Esophagus squamous epithelium (tissue), 5 donors: ENCODE measurements at regions not wholly inside any gene's neighbourhood (a gene's known extent, or its start where the extent isn't known, plus 50 kb on each side); places are given as distances from the start of the nearest gene placed in this dataset.

ENCODE experiments used
- DNase-seq: peaks from one replicate; lab custom pipeline; 2025; lab: John Stamatoyannopoulos, UW
- H3K27ac ChIP-seq, 4 donors: fragments of 200-600 bp; sonication (generic); one replicate each; pipeline ENCODE4 v1.5.1; 2016 to 2019; ENCODE audit warnings: mild to moderate bottlenecking in 1 of 4
- H3K27me3 ChIP-seq, 4 donors: fragments of 200-600 bp; sonication (generic); 1 replicate in 3 of 4; 2 replicates in 1 of 4; pipeline versions ENCODE4 v1.5.1 to v1.6.0; 2017 to 2021; ENCODE audit warnings: antibody characterized with exemption in 1 of 4
- H3K36me3 ChIP-seq, 3 donors: fragments of 200-600 bp; sonication (generic); one replicate each; pipeline ENCODE4 v1.5.1; 2016 to 2019
- H3K4me1 ChIP-seq, 3 donors: fragments of 200-600 bp; sonication (generic); one replicate each; pipeline ENCODE4 v1.5.1; 2017 to 2019
- H3K4me3 ChIP-seq, 4 donors: fragments of 200-600 bp; sonication (generic); 1 replicate in 3 of 4; 2 replicates in 1 of 4; pipeline ENCODE4 v1.5.1; 2016 to 2019; ENCODE audit warnings: mild to moderate bottlenecking in 2 of 4, moderate library complexity in 1 of 4
- H3K9me3 ChIP-seq, 3 donors: fragments of 200-600 bp; sonication (generic); one replicate each; pipeline ENCODE4 v1.5.1; 2016 to 2019
- CTCF ChIP-seq, 6 experiments: fragments of 450-650 bp in 4 of 6; fragments of 200-600 bp in 2 of 6; sonication (generic) in 2 of 6; IDR thresholded peaks; one replicate each; pipeline ENCODE4 v1.5.1; 2016 to 2019; ENCODE audit warnings: antibody characterized with exemption in 6 of 6, mild to moderate bottlenecking in 4 of 6, moderate library complexity in 4 of 6
- POLR2A ChIP-seq, 4 donors: fragments of 450-650 bp; IDR thresholded peaks; one replicate each; pipeline ENCODE4 v1.6.1; 2017; ENCODE audit warnings: antibody characterized with exemption in 4 of 4, mild to moderate bottlenecking in 4 of 4, moderate library complexity in 3 of 4
- WGBS, 2 donors: methylation state at CpG; one replicate each; pipeline ENCODE4 v1.1.5; 2018; 5-methylcytosine and 5-hydroxymethylcytosine counted together
- intact Hi-C: fragments of 100-400 bp; cut with DNase I; formaldehyde crosslinking; loops from one replicate; pipeline ENCODE4 v1.15.0; 2022
- donor health status: DM: yes; HTN: yes; CAD: no.

- no peak for DNase-seq
- peak overlapping the region in 1 of 4 donors; percentile 23 for H3K27ac ChIP-seq
- TF ChIP-seq POLR2A (IDR thresholded peaks at IDR 0.05) (no peak), CTCF (IDR thresholded peaks at IDR 0.05) (no peak)
- intact Hi-C loops: no loop called here
- H3K4me1 ChIP-seq: peaks cover 0 to 9% (median 5%) of the 10 kb centered on the region in 3 donors
- H3K4me3 ChIP-seq: no peak overlapping the region
- no peaks in the 10 kb centered on the region for H3K27me3 ChIP-seq
- no peaks in the 10 kb centered on the region for H3K36me3 ChIP-seq
- H3K9me3 ChIP-seq: no peaks in the 10 kb centered on the region
- WGBS, 2 donors: 48 to 65% methylated on average over 3 to 4 of the region's 4 CpGs
These were observed 102.0 kb upstream of the STEAP1B start for GRCh38 chr7:22601812-22602565.

GRCh38 chr7:22601408-22601807 lies 101.4 kb upstream of the STEAP1B start:
- H3K27ac ChIP-seq: no peak overlapping the region
- intact Hi-C loops: no loop called here
- TF ChIP-seq CTCF (IDR thresholded peaks at IDR 0.05) (no peak), POLR2A (IDR thresholded peaks at IDR 0.05) (no peak)
- H3K9me3 ChIP-seq: no peaks in the 10 kb centered on the region
- H3K4me3 ChIP-seq: no peak overlapping the region
- no peak for DNase-seq
- H3K36me3 ChIP-seq: no peaks in the 10 kb centered on the region
- peaks cover 0 to 9% (median 5%) of the 10 kb centered on the region in 3 donors for H3K4me1 ChIP-seq
- H3K27me3 ChIP-seq: no peaks in the 10 kb centered on the region

DNA sequence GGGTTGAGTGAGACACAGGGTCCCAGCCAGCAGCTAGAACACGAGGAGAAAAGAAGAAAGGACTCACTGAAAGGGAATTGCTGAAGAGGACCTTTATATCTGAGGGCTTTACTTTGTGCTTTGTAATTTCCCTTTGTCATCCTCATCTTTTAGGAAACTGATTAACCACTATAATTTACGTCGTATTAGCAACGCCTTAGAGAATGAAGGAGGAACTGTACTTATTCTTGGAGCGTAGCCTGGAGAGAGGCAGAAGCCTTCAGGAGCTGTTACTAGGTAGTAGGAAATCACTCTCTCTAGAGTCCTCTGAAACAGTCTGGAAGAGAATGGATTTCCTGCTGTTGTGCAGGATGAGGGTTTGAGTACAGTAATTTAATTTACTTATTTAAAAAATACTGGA lies 101.0 kb upstream of the STEAP1B start:
- WGBS, 2 donors: 61 to 80% methylated on average over 5 of the region's 5 CpGs
- TF ChIP-seq CTCF (IDR thresholded peaks at IDR 0.05): no peak
- no peak for TF ChIP-seq POLR2A (IDR thresholded peaks at IDR 0.05)
- DNase-seq: no peak
- Histone ChIP-seq H3K36me3 (no peaks in the 10 kb centered on the region), H3K9me3 (no peaks in the 10 kb centered on the region), H3K27me3 (no peaks in the 10 kb centered on the region), H3K4me1 (peaks cover 0 to 9% (median 5%) of the 10 kb centered on the region in 3 donors), H3K4me3 (no peak overlapping the region), H3K27ac (no peak overlapping the region)
- intact Hi-C loops: no loop called here

DNA sequence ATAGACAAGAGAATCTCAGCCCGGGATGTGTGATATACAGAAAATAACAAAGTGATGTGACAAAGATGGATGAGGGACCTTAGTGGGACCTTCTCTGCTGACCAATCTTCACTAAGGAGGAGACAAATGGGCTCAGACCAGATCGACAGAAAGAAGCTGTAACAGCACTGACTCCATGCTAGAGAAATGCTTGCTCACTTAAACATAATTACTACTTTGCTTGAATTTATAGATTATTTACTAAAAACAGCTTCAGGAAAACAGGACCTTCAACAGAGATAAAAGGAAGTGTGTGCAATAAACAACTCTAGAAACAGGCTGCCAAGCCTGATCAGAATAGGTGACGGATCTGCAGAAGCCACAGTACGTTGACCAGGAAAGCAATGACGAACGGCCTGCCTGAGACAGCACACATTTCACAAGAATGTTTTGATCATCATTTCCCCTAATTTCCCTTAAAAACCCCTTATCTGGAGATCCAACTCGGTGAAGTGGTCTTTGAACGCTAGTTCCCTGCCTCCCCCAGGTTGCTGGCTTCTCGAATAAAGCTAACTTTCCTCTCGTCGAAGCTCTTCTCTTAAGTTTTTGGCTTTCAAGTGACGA lies 98.4 kb upstream of the STEAP1B start:
- 70 to 74% methylated on average over 9 to 12 of the region's 12 CpGs for WGBS, 2 donors
- Histone ChIP-seq H3K4me3 (no peak overlapping the region), H3K4me1 (peaks cover 0 to 9% (median 5%) of the 10 kb centered on the region in 3 donors), H3K36me3 (no peaks in the 10 kb centered on the region), H3K9me3 (no peaks in the 10 kb centered on the region), H3K27me3 (no peaks in the 10 kb centered on the region), H3K27ac (no peak overlapping the region)
- TF ChIP-seq POLR2A (IDR thresholded peaks at IDR 0.05): no peak
- TF ChIP-seq CTCF (IDR thresholded peaks at IDR 0.05): no peak
- intact Hi-C loops: no loop called here
- no peak for DNase-seq

GRCh38 chr7:22597844-22598243 lies 97.9 kb upstream of the STEAP1B start:
- H3K9me3 ChIP-seq: no peaks in the 10 kb centered on the region
- H3K27me3 ChIP-seq: no peaks in the 10 kb centered on the region
- intact Hi-C loops: no loop called here
- no peak for TF ChIP-seq POLR2A (IDR thresholded peaks at IDR 0.05)
- TF ChIP-seq CTCF (IDR thresholded peaks at IDR 0.05): no peak
- no peak overlapping the region for H3K4me3 ChIP-seq
- H3K27ac ChIP-seq: no peak overlapping the region
- H3K36me3 ChIP-seq: no peaks in the 10 kb centered on the region
- H3K4me1 ChIP-seq: peaks cover 0 to 9% (median 5%) of the 10 kb centered on the region in 3 donors
- no peak for DNase-seq
- 42 to 85% methylated on average over 3 of the region's 3 CpGs for WGBS, 2 donors
